GM19023 (cell line): ENCODE measurements at regions not wholly inside any gene's neighbourhood (a gene's known extent, or its start where the extent isn't known, plus 50 kb on each side); places are given as distances from the start of the nearest gene placed in this dataset.

Experiments
- ATAC-seq: cut with Tn5 transposase; IDR thresholded peaks from one replicate; pipeline ENCODE4 v1.9.1; 2021; ENCODE audit warnings: mild to moderate bottlenecking, moderate library complexity; ENCODE audit not compliant: unreplicated experiment

- no peak for ATAC-seq
Measured at GRCh38 chr12:115208098-115208497, 524.1 kb upstream of the TBX3 start.

DNA sequence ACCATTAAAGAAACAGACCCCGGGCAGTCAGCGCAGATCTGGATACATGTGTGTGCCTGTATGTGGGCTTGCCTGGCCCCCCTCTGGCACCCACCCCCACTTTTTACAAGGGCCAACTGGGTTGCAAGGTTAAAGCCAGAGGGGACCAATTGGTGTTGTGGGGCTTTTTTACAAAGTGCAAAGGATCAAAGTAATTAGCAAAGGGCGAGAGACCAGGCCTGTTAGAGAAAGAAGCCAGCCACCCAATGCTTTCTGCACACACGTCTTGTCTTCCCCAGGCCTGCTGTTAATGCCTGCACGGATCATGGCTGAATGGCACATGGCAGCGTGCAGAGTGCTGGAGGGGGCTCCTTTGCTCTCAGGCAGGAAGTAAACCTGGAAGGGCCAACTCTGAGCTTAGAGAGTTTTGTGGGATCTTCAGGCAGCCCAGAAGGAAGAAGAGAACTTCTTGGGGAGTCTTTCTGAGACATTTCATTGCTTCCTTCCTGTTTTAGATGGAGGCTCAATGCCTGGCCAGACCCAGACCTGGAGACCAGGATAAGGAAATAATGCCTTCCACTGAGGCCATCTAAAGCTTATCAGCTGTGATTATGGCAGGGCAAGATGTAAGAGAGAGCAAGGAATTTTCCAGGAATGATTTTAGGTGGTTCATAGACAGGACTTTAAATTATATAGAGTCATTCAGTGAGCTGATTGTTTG lies 523.4 kb upstream of the TBX3 start:
- no peak for ATAC-seq

- ATAC-seq: no peak
Measured at GRCh38 chr12:115206801-115207200, 522.8 kb upstream of the TBX3 start.

DNA sequence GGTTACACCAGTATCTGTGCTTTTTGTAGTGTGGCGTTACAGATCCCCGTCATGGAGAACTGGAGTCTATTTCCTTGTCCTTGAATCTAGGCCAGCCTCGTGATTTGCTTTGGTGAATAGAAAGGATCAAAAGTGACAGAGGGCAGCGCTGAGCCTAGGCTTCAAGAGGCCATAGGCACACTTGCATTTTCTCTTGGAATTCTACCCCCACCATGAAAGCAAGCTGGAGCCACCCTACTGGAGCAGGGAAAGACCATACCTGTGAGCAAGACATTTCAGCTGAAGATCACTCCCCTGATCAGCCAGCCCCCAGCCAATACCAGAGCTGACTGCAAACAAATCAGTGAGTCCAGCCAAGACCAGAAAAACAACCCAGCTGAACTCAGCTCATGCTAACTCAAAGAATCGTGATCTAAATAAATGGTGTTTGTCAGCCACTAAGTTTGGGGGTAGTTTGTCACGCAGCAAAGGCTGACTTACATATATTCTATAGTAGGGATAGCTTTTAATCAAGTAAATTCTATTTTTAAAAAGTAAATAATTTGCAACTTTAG lies 521.9 kb upstream of the TBX3 start:
- no peak for ATAC-seq

DNA sequence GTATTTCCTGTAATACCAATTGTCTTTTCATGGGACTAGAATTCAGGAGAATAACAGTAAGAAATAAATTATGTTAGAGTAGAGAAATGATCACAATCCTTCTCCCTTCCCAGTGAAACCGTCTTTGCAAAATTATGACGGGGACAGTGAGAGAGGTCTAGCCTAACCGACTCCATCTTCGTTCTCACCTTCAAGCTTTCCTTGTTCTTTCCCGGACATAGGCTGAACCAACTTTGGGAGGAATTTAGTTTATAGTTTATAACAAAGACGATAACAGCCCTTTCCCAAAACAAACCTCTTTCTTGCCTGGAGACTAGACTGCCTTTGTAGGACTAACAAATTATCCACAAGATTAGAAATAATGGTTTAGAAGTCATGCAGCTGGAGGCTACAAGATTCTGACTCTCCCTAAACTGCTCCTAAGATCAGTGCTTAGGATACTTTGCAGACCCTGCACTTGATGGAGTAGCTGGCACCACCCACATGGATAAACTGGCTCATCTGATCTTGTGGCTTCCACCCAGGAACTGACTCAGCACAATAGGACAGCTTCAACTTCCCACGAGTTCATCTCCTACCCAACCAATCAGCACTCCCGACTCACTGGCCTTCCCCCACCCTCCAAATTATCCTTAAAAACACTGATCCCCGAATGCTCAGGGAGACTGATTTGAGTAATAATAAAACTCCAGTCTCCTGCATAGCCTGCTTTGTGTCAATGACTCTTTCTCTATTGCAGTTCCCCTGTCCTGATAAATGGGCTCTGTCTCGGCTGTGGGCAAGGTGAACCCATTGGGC lies 521.2 kb upstream of the TBX3 start:
- no peak for ATAC-seq

DNA sequence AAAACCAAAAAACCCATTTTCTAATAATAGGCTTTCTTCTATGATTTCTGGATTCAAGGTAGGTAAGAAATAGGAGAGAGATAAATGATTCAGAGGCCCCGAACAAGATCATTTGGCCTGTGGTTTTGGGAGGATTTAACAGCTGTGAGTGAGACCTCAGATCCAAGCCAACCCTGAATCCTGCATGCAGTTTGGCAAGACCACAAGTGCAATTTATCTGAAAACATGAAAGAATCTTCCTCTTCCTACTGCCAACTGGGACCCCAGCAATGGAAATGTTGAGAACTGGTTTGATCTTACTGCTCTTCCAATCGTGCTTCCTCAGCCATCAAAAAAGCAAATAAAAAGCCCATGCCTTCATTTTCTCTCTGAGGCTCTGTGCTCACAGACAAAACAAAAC lies 519.7 kb upstream of the TBX3 start:
- ATAC-seq: no peak

- no peak for ATAC-seq
Measured at GRCh38 chr12:115201966-115202365, 518.0 kb upstream of the TBX3 start.

DNA sequence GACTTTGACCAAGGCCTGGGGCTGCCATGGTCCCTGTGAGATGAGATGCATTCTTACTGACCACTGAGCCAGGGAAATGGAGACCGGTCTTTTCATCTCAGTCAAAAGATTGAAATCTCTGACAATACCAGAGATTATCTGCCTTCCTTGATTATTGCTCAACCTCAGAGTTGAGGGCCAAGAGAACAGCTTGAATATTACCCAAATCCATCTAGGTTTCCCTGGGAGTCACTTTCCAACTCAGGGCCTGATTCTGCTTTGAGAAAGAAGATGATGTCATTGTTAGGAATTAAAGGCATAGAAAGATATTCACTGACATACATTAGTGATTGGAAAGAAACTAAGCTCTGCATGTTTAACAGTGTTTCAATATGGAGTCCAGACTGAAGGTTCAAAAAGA lies 515.9 kb upstream of the TBX3 start:
- ATAC-seq: no peak

- no peak for ATAC-seq
Measured at GRCh38 chr12:115194857-115195256, 510.9 kb upstream of the TBX3 start.

DNA sequence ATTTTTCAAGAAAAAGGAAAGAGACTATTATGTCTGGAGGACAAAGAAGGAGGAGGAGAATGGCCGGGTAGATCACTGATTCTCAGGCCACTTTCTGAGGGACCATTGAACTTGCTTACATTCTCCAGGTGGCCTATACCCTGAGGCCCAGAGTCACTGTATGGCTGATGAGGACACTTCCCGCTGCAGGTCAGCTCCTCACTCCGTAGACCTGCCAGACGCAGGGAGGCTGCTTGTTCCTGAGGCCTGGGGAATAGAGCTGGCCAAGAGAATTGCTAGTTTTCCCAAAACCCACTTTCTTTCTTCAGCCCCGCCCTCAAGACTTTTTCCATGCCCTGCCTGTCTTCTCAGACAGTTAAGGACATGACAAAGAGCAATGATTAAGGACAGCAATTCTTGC lies 510.5 kb upstream of the TBX3 start:
- ATAC-seq: no peak

DNA sequence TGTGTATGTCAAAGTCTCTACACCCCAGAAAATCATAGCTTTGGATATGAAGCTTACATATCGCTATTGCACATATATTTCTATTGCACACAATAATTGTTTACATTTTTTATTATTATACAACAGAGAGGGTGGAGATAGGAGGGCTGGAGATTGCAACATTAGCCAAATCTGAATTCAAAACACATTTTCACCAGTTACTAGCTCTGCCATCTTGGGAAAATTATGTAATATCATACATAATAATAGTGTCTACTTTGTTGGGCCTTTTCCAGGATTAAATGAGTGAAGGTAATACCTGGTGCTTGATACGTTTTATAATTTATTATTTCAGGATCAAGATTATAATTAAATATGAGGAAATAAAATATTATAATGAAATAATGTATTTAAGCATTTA lies 507.4 kb upstream of the TBX3 start:
- no peak for ATAC-seq

- ATAC-seq: no peak
Measured at GRCh38 chr12:115190010-115190770, 506.2 kb upstream of the TBX3 start.

- no peak for ATAC-seq
Measured at GRCh38 chr12:115185506-115185905, 501.5 kb upstream of the TBX3 start.

- ATAC-seq: no peak
Measured at GRCh38 chr12:115183752-115184151, 499.8 kb upstream of the TBX3 start.

DNA sequence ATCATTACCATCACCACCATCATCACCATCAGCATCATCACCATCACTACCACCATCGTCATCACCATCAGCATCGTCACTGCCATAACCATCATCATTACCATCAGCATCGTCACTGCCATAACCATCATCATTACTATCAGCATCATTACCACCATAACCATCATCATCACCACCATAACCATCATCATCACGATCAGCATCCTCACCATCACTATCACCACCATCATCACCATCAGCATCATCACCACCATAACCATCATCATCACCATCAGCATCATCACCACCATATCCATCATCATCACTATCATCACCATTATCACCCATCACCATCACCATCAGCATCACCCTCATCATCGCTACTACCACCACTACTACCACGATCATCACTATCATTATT lies 493.9 kb upstream of the TBX3 start:
- ATAC-seq: no peak

GRCh38 chr12:115176741-115177400 lies 492.9 kb upstream of the TBX3 start:
- ATAC-seq: no peak

DNA sequence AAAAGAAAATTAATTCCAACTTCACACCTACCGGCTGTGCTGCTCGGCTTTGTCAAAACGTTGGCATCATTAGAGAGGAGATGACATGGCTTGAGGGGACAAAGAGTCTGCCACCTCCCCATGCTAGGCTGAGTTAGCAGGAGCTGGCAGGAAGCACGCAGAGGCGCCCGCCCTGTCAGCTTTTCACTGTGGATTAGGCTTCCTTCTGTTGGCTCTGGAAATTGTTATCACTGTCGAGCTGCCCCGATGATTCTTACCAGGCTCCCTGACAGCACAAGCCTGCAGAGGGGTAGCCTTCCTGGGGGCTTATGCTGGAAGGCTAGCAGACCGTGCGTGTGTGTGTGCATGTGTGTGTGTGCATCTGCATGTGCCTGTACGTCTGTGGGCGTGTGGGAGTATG lies 490.9 kb upstream of the TBX3 start:
- no peak for ATAC-seq

- no peak for ATAC-seq
Measured at GRCh38 chr12:115172521-115172920, 488.5 kb upstream of the TBX3 start.

DNA sequence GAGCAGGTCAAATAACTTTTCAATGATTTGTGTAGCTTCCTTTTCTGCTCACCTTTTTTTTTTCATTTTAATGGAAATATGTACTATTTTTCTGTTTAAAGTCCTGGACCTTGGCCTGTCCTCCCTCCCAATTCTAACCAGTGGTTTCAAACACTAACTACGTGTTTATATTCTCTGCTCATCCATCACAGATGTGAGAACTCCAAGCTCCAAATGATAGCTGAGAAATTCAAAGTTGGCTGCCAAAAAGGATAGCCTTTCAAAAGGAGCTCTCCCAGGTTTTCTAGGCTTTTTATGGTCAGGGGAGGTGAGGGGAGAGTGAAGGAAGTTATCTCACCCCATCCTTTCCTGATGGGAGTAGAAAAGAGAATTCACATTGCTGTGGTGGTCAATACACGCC lies 486.0 kb upstream of the TBX3 start:
- ATAC-seq: no peak

GRCh38 chr12:115166698-115167315 lies 482.8 kb upstream of the TBX3 start:
- ATAC-seq: no peak

GRCh38 chr12:115163710-115164109 lies 479.7 kb upstream of the TBX3 start:
- ATAC-seq: no peak
